Gastroesophageal sphincter (tissue), 4 donors: ENCODE measurements at regions not wholly inside any gene's neighbourhood (a gene's known extent, or its start where the extent isn't known, plus 50 kb on each side); places are given as distances from the start of the nearest gene placed in this dataset.
"Not testable (repeated sequence)": the region's sequence is repeated elsewhere in the genome, so short reads cannot be mapped to it uniquely, and the experiment has no call there.

Experiments
- ATAC-seq: fragments of 150-250 bp; one replicate; pipeline ENCODE4 v1.9.1; 2016; ENCODE audit warnings: mild to moderate bottlenecking, moderate library complexity
- H3K27ac ChIP-seq, 4 donors: fragments of 200-600 bp; sonication (generic) in 3 of 4; 1 replicate in 3 of 4; 2 replicates in 1 of 4; pipeline ENCODE4 v1.5.1; 2016 to 2019
- H3K27me3 ChIP-seq: fragments of 200-600 bp; sonication (generic); one replicate; pipeline ENCODE4 v1.5.1; 2019
- H3K36me3 ChIP-seq, 2 donors: fragments of 200-600 bp; sonication (generic); one replicate each; pipeline ENCODE4 v1.5.1; 2019; ENCODE audit warnings: control low read depth in 1 of 2
- H3K4me1 ChIP-seq, 3 donors: fragments of 200-600 bp; sonication (generic); 1 replicate in 2 of 3; 2 replicates in 1 of 3; pipeline ENCODE4 v1.5.1; 2016 to 2019; ENCODE audit warnings: control low read depth in 2 of 3
- H3K4me3 ChIP-seq, 2 donors: fragments of 200-600 bp; sonication (generic); one replicate each; pipeline ENCODE4 v1.5.1; 2019; ENCODE audit warnings: mild to moderate bottlenecking in 1 of 2, moderate library complexity in 1 of 2
- H3K9me3 ChIP-seq, 3 donors: fragments of 200-600 bp; sonication (generic); one replicate each; pipeline ENCODE4 v1.5.1; 2017 to 2019; ENCODE audit warnings: control low read depth in 2 of 3
- EP300 ChIP-seq: sonication (generic); formaldehyde crosslinking; IDR thresholded peaks from one replicate; pipeline ENCODE4 v1.6.1; 2017; ENCODE audit warnings: antibody characterized with exemption, mild to moderate bottlenecking
- POLR2A ChIP-seq, 2 donors: fragments of 450-650 bp; IDR thresholded peaks; one replicate each; pipeline ENCODE4 v1.6.1; 2017; ENCODE audit warnings: antibody characterized with exemption in 2 of 2, mild to moderate bottlenecking in 2 of 2, moderate library complexity in 1 of 2
- POLR2AphosphoS5 ChIP-seq: sonication (generic); formaldehyde crosslinking; IDR thresholded peaks from one replicate; pipeline ENCODE4 v1.6.1; 2017; ENCODE audit warnings: antibody characterized with exemption
- WGBS, 2 donors: methylation state at CpG; one replicate each; pipeline ENCODE4 v1.1.5; 2018; ENCODE audit warnings: low coverage in 1 of 2; 5-methylcytosine and 5-hydroxymethylcytosine counted together
- TF ChIP-seq, protein P1 (sequence below), 4 experiments: fragments of 200-600 bp in 2 of 4; fragments of 450-650 bp in 2 of 4; sonication (generic) in 1 of 4; IDR thresholded peaks; one replicate each; pipeline ENCODE4 v1.5.1; 2017 to 2019; ENCODE audit warnings: antibody characterized with exemption in 4 of 4, mild to moderate bottlenecking in 2 of 4, moderate library complexity in 2 of 4

DNA sequence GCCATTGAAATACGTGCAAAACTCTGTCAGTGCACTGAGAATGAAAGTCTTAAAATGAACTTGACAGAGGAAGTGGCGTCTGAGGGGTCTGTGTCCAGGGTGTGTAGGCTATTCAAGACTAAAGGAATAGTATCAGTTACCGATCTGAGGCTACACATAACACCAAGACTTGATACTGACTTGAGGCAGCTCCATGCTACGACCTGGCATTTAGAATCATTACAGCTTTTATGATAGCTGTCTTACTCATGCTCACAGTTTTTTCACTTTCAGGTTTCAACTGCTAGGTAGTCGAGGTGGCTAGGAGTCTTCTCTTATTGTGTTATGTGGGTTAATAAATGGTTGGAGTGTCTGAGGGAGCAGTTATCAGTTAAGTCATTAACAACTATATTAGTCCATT is 92.8 kb upstream of the SLCO6A1 start:
- Histone ChIP-seq H3K27ac (no peak overlapping the region), H3K36me3 (no peaks in the 10 kb centered on the region), H3K9me3 (no peaks in the 10 kb centered on the region), H3K4me3 (no peak overlapping the region), H3K27me3 (no peaks in the 10 kb centered on the region), H3K4me1 (no peaks in the 10 kb centered on the region)
- no peak for TF ChIP-seq POLR2A (IDR thresholded peaks at IDR 0.05)
- TF ChIP-seq, protein P1, sequence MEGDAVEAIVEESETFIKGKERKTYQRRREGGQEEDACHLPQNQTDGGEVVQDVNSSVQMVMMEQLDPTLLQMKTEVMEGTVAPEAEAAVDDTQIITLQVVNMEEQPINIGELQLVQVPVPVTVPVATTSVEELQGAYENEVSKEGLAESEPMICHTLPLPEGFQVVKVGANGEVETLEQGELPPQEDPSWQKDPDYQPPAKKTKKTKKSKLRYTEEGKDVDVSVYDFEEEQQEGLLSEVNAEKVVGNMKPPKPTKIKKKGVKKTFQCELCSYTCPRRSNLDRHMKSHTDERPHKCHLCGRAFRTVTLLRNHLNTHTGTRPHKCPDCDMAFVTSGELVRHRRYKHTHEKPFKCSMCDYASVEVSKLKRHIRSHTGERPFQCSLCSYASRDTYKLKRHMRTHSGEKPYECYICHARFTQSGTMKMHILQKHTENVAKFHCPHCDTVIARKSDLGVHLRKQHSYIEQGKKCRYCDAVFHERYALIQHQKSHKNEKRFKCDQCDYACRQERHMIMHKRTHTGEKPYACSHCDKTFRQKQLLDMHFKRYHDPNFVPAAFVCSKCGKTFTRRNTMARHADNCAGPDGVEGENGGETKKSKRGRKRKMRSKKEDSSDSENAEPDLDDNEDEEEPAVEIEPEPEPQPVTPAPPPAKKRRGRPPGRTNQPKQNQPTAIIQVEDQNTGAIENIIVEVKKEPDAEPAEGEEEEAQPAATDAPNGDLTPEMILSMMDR (IDR thresholded peaks at IDR 0.05): no peak
- TF ChIP-seq POLR2AphosphoS5: no peak
- no peak for TF ChIP-seq EP300
- no peak for ATAC-seq
- 74 to 94% methylated on average over 3 to 5 of the region's 5 CpGs for WGBS, 2 donors

DNA sequence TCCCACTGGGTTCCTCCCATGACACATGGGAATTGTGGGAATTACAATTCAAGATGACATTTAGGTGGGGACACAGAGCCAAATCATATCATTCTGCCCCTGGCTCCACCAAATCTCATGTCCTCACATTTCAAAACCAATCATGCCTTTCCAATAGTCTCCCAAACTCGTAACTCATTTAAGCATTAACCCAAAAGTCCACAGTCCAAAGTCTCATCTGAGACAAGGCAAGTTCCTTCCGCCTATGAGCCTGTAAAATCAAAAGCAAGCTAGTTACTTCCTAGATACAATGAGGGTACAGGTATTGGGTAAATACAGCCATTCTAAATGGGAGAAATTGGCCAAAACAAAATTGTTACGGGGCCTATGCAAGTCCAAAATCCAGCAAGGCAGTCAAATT is 93.8 kb upstream of the SLCO6A1 start:
- 86 to 100% methylated on average over 2 to 3 of the region's 3 CpGs for WGBS, 2 donors
- not testable (repeated sequence) for H3K9me3 ChIP-seq, H3K27ac ChIP-seq, ATAC-seq, H3K4me3 ChIP-seq, H3K36me3 ChIP-seq, H3K4me1 ChIP-seq, H3K27me3 ChIP-seq

DNA sequence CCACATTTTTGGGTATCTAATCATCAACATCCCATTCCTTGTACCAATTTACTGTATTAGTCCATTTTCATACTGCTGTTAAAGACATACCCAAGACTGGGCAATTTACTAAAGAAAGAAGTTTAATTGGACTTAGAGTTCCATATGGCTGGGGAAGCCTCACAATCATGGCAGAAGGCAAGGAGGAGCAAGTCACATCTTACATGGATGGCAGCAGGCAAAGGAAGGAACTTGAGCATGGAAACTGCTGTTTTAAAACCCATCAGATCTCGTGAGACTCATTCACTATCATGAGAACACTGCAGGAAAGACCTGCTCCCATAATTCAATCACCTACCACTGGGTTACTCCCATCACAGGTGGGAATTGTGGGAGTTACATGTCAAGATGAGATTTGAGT is 95.4 kb upstream of the SLCO6A1 start:
- Histone ChIP-seq H3K4me3 (no peak overlapping the region), H3K4me1 (no peaks in the 10 kb centered on the region), H3K27me3 (no peaks in the 10 kb centered on the region), H3K27ac (no peak overlapping the region), H3K36me3 (no peaks in the 10 kb centered on the region), H3K9me3 (no peaks in the 10 kb centered on the region)
- WGBS, 2 donors: 60 to 71% methylated on average over 1 of the region's 1 CpG
- ATAC-seq: no peak
- TF ChIP-seq POLR2A (IDR thresholded peaks at IDR 0.05) (no peak), EP300 (no peak), POLR2AphosphoS5 (no peak)
- TF ChIP-seq, protein P1 (IDR thresholded peaks at IDR 0.05): no peak

DNA sequence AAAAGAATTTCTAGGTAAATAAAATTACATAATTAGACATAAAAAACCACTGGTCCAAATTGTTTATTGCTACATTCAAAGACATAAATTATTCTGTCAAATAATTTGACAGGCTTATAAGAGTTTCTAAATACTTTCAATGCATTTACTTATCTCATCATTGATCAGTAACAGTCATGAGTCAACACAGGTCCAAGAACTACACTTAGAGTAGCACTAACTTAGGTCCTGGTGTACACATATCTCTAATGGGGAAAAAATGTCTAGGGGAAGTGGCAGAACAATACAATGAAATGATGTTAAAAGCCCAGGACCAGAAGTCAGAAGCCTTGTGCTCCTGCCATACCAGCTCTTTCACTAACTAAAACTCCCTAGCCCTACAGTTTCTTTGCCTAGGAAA is 96.5 kb upstream of the SLCO6A1 start:
- no peak for TF ChIP-seq POLR2A (IDR thresholded peaks at IDR 0.05)
- no peak for TF ChIP-seq EP300
- ATAC-seq: no peak
- H3K9me3 ChIP-seq: no peaks in the 10 kb centered on the region
- H3K27ac ChIP-seq: no peak overlapping the region
- no peaks in the 10 kb centered on the region for H3K36me3 ChIP-seq
- H3K27me3 ChIP-seq: no peaks in the 10 kb centered on the region
- no peaks in the 10 kb centered on the region for H3K4me1 ChIP-seq
- no peak overlapping the region for H3K4me3 ChIP-seq

DNA sequence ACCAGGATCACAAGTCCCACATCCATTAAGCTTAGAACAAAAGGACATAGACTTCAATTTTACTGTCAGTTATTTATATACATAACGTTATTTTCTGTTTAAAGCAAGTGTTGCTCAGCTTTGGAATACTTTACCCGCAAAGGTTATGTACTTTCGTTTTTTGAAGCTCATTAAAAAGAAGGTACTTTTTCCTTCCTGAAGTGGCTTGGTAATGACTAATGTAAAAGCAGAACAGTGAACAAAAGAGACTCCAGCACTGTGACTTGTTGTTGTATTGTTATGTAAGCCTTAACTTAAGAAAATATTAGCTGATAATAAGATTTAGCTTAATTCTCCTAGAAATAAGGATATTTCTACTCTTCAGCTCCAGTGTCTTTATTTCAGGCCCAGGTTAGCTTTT is 97.3 kb upstream of the SLCO6A1 start:
- no peak for TF ChIP-seq EP300
- no peak for TF ChIP-seq POLR2A (IDR thresholded peaks at IDR 0.05)
- TF ChIP-seq, protein P1 (IDR thresholded peaks at IDR 0.05): no peak
- no peak for TF ChIP-seq POLR2AphosphoS5
- Histone ChIP-seq H3K27ac (no peak overlapping the region), H3K36me3 (no peaks in the 10 kb centered on the region), H3K4me1 (peaks cover 0 to 4% (median 0%) of the 10 kb centered on the region in 3 donors), H3K27me3 (no peaks in the 10 kb centered on the region), H3K9me3 (no peaks in the 10 kb centered on the region), H3K4me3 (no peak overlapping the region)
- no peak for ATAC-seq
- 64 to 71% methylated on average over 3 of the region's 3 CpGs for WGBS, 2 donors

DNA sequence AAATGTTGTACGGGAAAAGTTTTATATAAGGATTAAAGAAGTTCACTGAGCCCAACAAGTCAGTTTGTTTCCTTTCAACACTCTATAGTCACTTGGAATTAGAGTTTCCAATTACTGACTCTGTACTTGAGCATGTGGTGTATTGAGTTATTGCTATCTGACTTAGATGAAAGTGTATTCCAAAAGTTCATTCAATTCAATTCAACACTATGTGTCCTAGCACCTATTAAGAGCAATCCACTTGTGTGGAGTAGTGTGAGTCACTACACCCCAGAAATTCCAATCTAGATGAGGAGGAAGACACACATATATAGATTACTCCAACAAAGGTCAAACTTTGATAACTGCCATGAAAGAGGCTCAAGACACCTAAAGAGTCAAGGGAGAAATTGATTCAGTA is 98.2 kb upstream of the SLCO6A1 start:
- no peak for ATAC-seq
- no peaks in the 10 kb centered on the region for H3K36me3 ChIP-seq
- no peak overlapping the region for H3K4me3 ChIP-seq
- TF ChIP-seq EP300 (no peak), POLR2AphosphoS5 (no peak), POLR2A (IDR thresholded peaks at IDR 0.05) (no peak)
- TF ChIP-seq, protein P1 (IDR thresholded peaks at IDR 0.05): no peak
- H3K4me1 ChIP-seq: peaks cover 0 to 12% (median 0%) of the 10 kb centered on the region in 3 donors
- no peaks in the 10 kb centered on the region for H3K27me3 ChIP-seq
- WGBS, 2 donors: 95 to 100% methylated on average over 1 of the region's 1 CpG
- no peaks in the 10 kb centered on the region for H3K9me3 ChIP-seq
- no peak overlapping the region for H3K27ac ChIP-seq
